IMR-90 (cell line): ENCODE measurements at regions not wholly inside any gene's neighbourhood (a gene's known extent, or its start where the extent isn't known, plus 50 kb on each side); places are given as distances from the start of the nearest gene placed in this dataset.

Experiments used
- MXI1 ChIP-seq: IDR thresholded peaks from 2 replicates; pipeline ENCODE4 v1.6.1; 2012; ENCODE audit warnings: low read depth, mild to moderate bottlenecking, low read length, moderate library complexity, borderline replicate concordance
- POLR2A ChIP-seq: IDR thresholded peaks from 2 replicates; pipeline ENCODE4 v1.6.1; 2012; ENCODE audit warnings: mild to moderate bottlenecking, low read depth, low read length
- RFX5 ChIP-seq: IDR thresholded peaks from 2 replicates; pipeline ENCODE4 v1.8.0; 2012; ENCODE audit warnings: low read depth, mild to moderate bottlenecking, low read length, moderate library complexity

DNA sequence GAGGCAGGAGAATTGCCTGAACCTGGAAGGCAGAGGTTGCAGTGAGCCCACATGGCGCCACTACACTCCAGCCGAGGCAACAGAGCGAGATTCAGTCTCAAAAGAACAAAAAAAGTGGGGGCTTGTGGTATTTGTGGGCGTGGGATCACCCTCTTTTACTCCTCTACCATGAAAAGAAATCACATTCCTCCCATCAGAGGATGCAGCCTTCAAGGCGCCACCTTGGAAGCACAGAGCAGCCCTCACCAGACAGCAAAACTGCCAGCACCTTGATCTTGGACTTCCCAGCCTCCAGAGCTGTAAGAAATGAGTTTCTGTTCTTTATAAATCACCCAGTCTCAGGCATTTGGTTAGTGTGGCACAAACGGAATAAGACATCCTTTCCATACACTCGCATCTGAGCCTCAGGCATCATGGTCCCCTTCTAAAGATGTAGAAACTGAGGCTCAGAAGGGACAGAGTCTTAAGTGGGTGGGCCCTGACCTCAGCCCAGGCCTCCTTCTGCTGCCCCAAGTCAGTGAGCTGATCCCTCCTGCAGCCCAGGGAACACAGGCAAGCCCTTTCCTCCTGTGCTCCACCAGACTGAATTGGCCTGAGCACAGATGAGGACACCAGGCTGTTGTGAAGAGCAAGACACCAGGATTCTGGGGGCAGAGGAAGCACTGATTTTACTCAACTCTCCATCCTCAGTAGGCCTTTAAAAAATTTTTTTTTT lies 201.7 kb upstream of the LINGO1 start:
- TF ChIP-seq RFX5 = no peak
- TF ChIP-seq POLR2A = no peak
- TF ChIP-seq MXI1 = no peak
